ENCODE measurements at regions not wholly inside any gene's neighbourhood (a gene's known extent, or its start where the extent isn't known, plus 50 kb on each side); places are given as distances from the start of the nearest gene placed in this dataset.
A peak's percentile ranks its signal among the peaks of the same experiment; 100 is the strongest.

DNA sequence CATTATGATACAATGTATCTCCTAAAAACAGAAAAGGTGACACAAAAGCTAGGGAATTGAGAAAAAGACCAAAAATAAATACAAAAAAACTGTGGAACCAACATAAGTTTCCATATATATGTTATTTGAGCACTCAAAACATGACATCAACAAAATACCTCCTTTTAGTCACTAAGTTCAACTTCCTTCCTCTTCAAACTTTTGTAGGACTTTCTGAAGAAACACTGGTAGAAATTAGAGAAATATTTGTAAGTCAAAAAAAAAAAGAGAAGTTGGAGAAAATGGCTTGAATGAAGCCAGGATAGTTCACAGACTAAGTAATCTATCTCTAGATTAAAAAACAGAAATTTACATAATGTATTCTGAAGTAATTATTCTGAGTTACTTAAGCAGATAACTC, 208.4 kb upstream of the ALCAM start:
- intact Hi-C loops (cut with DNase I), result no loop called here
- Histone ChIP-seq H3K9me3 (no peaks in the 10 kb centered on the region), H3K36me3 (no peaks in the 10 kb centered on the region), H3K27ac (no peak overlapping the region), H3K27me3 (no peaks in the 10 kb centered on the region), H3K4me3 (no peak overlapping the region), H3K4me1 (peaks cover 0 to 4% (median 0%) of the 10 kb centered on the region in 12 donors)
- TF ChIP-seq, protein P1, sequence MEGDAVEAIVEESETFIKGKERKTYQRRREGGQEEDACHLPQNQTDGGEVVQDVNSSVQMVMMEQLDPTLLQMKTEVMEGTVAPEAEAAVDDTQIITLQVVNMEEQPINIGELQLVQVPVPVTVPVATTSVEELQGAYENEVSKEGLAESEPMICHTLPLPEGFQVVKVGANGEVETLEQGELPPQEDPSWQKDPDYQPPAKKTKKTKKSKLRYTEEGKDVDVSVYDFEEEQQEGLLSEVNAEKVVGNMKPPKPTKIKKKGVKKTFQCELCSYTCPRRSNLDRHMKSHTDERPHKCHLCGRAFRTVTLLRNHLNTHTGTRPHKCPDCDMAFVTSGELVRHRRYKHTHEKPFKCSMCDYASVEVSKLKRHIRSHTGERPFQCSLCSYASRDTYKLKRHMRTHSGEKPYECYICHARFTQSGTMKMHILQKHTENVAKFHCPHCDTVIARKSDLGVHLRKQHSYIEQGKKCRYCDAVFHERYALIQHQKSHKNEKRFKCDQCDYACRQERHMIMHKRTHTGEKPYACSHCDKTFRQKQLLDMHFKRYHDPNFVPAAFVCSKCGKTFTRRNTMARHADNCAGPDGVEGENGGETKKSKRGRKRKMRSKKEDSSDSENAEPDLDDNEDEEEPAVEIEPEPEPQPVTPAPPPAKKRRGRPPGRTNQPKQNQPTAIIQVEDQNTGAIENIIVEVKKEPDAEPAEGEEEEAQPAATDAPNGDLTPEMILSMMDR (IDR thresholded peaks at IDR 0.05), result no peak
- TF ChIP-seq POLR2A (IDR thresholded peaks at IDR 0.05), result no peak
- no peak for ATAC-seq
- no peak for DNase-seq

DNA sequence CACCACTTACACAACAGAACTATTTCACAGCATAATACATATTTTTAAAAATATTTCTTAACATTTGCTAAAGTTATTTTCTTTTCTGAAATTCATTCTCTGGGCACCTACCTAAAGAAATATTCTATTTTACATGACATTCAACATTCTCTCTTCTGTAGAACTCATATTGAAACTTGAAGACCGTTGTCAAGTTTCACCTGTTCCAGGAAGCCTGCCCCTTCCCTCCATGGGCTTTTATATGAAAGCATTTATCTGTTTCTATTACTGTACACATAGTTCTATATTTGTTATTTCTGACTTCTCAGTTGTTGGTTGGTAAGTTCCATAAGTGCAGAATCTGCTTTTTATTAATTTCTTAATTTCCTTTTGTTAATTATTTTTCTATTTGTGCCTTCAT, 204.3 kb upstream of the ALCAM start:
- ATAC-seq (no peak), DNase-seq (no peak)
- Histone ChIP-seq H3K9me3 (no peaks in the 10 kb centered on the region), H3K4me1 (peaks cover 0 to 4% (median 0%) of the 10 kb centered on the region in 12 donors), H3K36me3 (no peaks in the 10 kb centered on the region), H3K27me3 (no peaks in the 10 kb centered on the region), H3K4me3 (no peak overlapping the region), H3K27ac (no peak overlapping the region)
- intact Hi-C loops (cut with DNase I), result loop anchor here in 1 of 10 donors (10.0 kb wide), 1 partner anchor 352 kb away; no protein-coding TSS in a partner anchor
- WGBS, 4 donors, result 63 to 84% (median 81%) methylated on average over 1 of the region's 1 CpG
- TF ChIP-seq POLR2A (IDR thresholded peaks at IDR 0.05), result no peak
- TF ChIP-seq, protein P1 (IDR thresholded peaks at IDR 0.05), result no peak

DNA sequence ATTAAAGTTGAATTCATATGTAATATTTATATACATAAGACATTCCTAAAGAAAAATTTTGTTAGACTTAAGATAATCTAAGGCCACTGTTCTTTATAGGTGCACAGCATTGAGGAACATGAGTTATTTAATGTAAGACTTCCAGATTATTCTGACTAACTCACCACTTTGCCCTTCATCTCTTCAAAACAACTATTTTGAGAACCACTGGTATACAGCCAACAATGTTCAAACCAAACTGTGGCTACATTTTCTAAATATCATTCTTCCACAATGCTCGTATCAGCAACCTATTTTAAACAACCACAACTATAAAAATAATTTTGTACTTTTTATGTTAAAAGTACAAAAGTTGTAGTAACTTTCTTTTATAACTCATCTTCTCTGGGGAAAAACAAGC, 199.8 kb upstream of the ALCAM start:
- no peaks in the 10 kb centered on the region for H3K9me3 ChIP-seq
- ATAC-seq, result no peak
- no peak overlapping the region for H3K27ac ChIP-seq
- no peaks in the 10 kb centered on the region for H3K4me1 ChIP-seq
- intact Hi-C loops (cut with DNase I), result loop anchor here in 1 of 10 donors (10.0 kb wide), 1 partner anchor 348 kb away; no protein-coding TSS in a partner anchor
- H3K36me3 ChIP-seq, result no peaks in the 10 kb centered on the region
- 32 to 34% (median 33%) methylated on average over 1 of the region's 1 CpG for WGBS, 4 donors
- TF ChIP-seq POLR2A (IDR thresholded peaks at IDR 0.05), result no peak
- TF ChIP-seq, protein P1 (IDR thresholded peaks at IDR 0.05), result no peak
- H3K27me3 ChIP-seq, result no peaks in the 10 kb centered on the region
- H3K4me3 ChIP-seq, result no peak overlapping the region
- no peak for DNase-seq

DNA sequence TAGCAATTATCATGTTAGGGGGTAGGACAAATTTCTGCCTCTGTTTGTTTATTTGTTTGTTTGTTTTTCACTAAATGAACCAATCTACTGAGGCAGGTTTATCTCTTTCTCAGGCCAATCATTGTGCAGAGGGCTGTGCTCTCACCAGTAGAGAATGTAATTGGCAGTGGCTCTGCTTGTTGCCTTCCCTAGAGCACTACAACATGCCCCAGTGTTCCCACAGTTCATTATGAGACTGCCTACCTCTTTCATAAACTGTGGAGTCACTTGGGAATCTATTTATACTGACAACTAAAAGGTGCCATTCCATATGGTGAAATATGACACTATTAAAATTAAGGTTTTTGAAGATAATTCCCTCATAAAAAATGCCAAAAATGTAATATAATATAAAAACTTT, 196.3 kb upstream of the ALCAM start:
- intact Hi-C loops (cut with DNase I), result no loop called here
- Histone ChIP-seq H3K4me1 (no peaks in the 10 kb centered on the region), H3K36me3 (no peaks in the 10 kb centered on the region), H3K27me3 (no peaks in the 10 kb centered on the region), H3K27ac (no peak overlapping the region), H3K4me3 (no peak overlapping the region), H3K9me3 (no peaks in the 10 kb centered on the region)
- TF ChIP-seq POLR2A (IDR thresholded peaks at IDR 0.05), result no peak
- TF ChIP-seq, protein P1 (IDR thresholded peaks at IDR 0.05), result no peak
- DNase-seq (no peak), ATAC-seq (peak; percentile 65 to 82 (median 78))
